ENCODE measurements at regions not wholly inside any gene's neighbourhood (a gene's known extent, or its start where the extent isn't known, plus 50 kb on each side); places are given as distances from the start of the nearest gene placed in this dataset.
"Not testable (repeated sequence)": the region's sequence is repeated elsewhere in the genome, so short reads cannot be mapped to it uniquely, and the experiment has no call there.

GRCh38 chr21:24419641-24420040, 1187.6 kb downstream of the MRPL39 start:
- H3K4me1 Mint-ChIP-seq (ENCODE audit: low read depth in 2 of 2); DNase-seq (ENCODE audit: low spot score); H3K27ac Mint-ChIP-seq; H3K9me3 Mint-ChIP-seq; H3K27me3 Mint-ChIP-seq; H3K4me3 Mint-ChIP-seq; ATAC-seq: not testable (repeated sequence)
- peaks cover 13% of the 10 kb centered on the region for H3K36me3 Mint-ChIP-seq

- H3K4me3 Mint-ChIP-seq: no peak overlapping the region
- no peak for ATAC-seq
- H3K27ac Mint-ChIP-seq: no peak overlapping the region
- DNase-seq (ENCODE audit: low spot score): no peak
- H3K4me1 Mint-ChIP-seq (ENCODE audit: low read depth in 2 of 2): no peaks in the 10 kb centered on the region
- H3K27me3 Mint-ChIP-seq: peaks cover 0 to 11% of the 10 kb centered on the region in 2 donors
- peaks cover 9% of the 10 kb centered on the region for H3K9me3 Mint-ChIP-seq
- peaks cover 13% of the 10 kb centered on the region for H3K36me3 Mint-ChIP-seq
Measured at GRCh38 chr21:24418671-24419070, 1188.6 kb downstream of the MRPL39 start.

GRCh38 chr21:24411429-24411828, 1195.9 kb downstream of the MRPL39 start:
- ATAC-seq (no peak), DNase-seq (ENCODE audit: low spot score) (no peak)
- H3K27me3 Mint-ChIP-seq: peaks cover 0 to 6% of the 10 kb centered on the region in 2 donors
- no peak overlapping the region for H3K4me3 Mint-ChIP-seq
- no peak overlapping the region for H3K27ac Mint-ChIP-seq
- H3K4me1 Mint-ChIP-seq (ENCODE audit: low read depth in 2 of 2): peaks cover 0 to 4% of the 10 kb centered on the region in 2 donors
- H3K36me3 Mint-ChIP-seq: no peaks in the 10 kb centered on the region
- H3K9me3 Mint-ChIP-seq: peaks cover 2% of the 10 kb centered on the region

- Mint-ChIP-seq H3K4me3 (no peak overlapping the region), H3K36me3 (no peaks in the 10 kb centered on the region), H3K4me1 (ENCODE audit: low read depth in 2 of 2) (no peaks in the 10 kb centered on the region), H3K27ac (no peak overlapping the region), H3K9me3 (peaks cover 3% of the 10 kb centered on the region), H3K27me3 (peaks cover 3 to 9% of the 10 kb centered on the region in 2 donors)
- ATAC-seq (no peak), DNase-seq (ENCODE audit: low spot score) (no peak)
Measured at GRCh38 chr21:24403221-24403620, 1204.1 kb downstream of the MRPL39 start.

- ATAC-seq: no peak
- no peaks in the 10 kb centered on the region for H3K4me1 Mint-ChIP-seq (ENCODE audit: low read depth in 2 of 2)
- peaks cover 0 to 2% of the 10 kb centered on the region in 2 donors for H3K27me3 Mint-ChIP-seq
- H3K4me3 Mint-ChIP-seq: no peak overlapping the region
- H3K27ac Mint-ChIP-seq: no peak overlapping the region
- no peaks in the 10 kb centered on the region for H3K9me3 Mint-ChIP-seq
- no peaks in the 10 kb centered on the region for H3K36me3 Mint-ChIP-seq
- DNase-seq (ENCODE audit: low spot score): no peak
Measured at GRCh38 chr21:24395320-24395923, 1211.9 kb downstream of the MRPL39 start.

GRCh38 chr21:24375201-24375600, 1232.1 kb downstream of the MRPL39 start:
- Mint-ChIP-seq H3K4me3 (no peak overlapping the region), H3K9me3 (peaks cover 4% of the 10 kb centered on the region), H3K27ac (no peak overlapping the region), H3K36me3 (no peaks in the 10 kb centered on the region), H3K27me3 (no peaks in the 10 kb centered on the region), H3K4me1 (ENCODE audit: low read depth in 2 of 2) (no peaks in the 10 kb centered on the region)
- DNase-seq (ENCODE audit: low spot score) (no peak), ATAC-seq (peak in 1 of 2 donors; percentile 53)

- DNase-seq (ENCODE audit: low spot score) (no peak), ATAC-seq (no peak)
- Mint-ChIP-seq H3K36me3 (no peaks in the 10 kb centered on the region), H3K4me3 (no peak overlapping the region), H3K9me3 (peaks cover 4% of the 10 kb centered on the region), H3K27ac (no peak overlapping the region), H3K4me1 (ENCODE audit: low read depth in 2 of 2) (no peaks in the 10 kb centered on the region), H3K27me3 (no peaks in the 10 kb centered on the region)
Measured at GRCh38 chr21:24372506-24372905, 1234.8 kb downstream of the MRPL39 start.

- DNase-seq (ENCODE audit: low spot score) (no peak), ATAC-seq (no peak)
- H3K27me3 Mint-ChIP-seq: no peaks in the 10 kb centered on the region
- H3K4me1 Mint-ChIP-seq (ENCODE audit: low read depth in 2 of 2): no peaks in the 10 kb centered on the region
- no peaks in the 10 kb centered on the region for H3K36me3 Mint-ChIP-seq
- H3K4me3 Mint-ChIP-seq: no peak overlapping the region
- H3K9me3 Mint-ChIP-seq: peaks cover 4% of the 10 kb centered on the region
- H3K27ac Mint-ChIP-seq: no peak overlapping the region
Measured at GRCh38 chr21:24369746-24370145, 1237.5 kb downstream of the MRPL39 start.

GRCh38 chr21:24369278-24369677, 1238.0 kb downstream of the MRPL39 start:
- DNase-seq (ENCODE audit: low spot score): no peak
- ATAC-seq: no peak
- Mint-ChIP-seq H3K27ac (no peak overlapping the region), H3K9me3 (no peaks in the 10 kb centered on the region), H3K36me3 (no peaks in the 10 kb centered on the region), H3K4me1 (ENCODE audit: low read depth in 2 of 2) (no peaks in the 10 kb centered on the region), H3K4me3 (no peak overlapping the region), H3K27me3 (no peaks in the 10 kb centered on the region)

GRCh38 chr21:24367936-24368335, 1239.3 kb downstream of the MRPL39 start:
- ATAC-seq: no peak
- no peaks in the 10 kb centered on the region for H3K36me3 Mint-ChIP-seq
- no peaks in the 10 kb centered on the region for H3K9me3 Mint-ChIP-seq
- H3K4me3 Mint-ChIP-seq: no peak overlapping the region
- no peak for DNase-seq (ENCODE audit: low spot score)
- no peaks in the 10 kb centered on the region for H3K4me1 Mint-ChIP-seq (ENCODE audit: low read depth in 2 of 2)
- no peaks in the 10 kb centered on the region for H3K27me3 Mint-ChIP-seq
- no peak overlapping the region for H3K27ac Mint-ChIP-seq

- no peak for DNase-seq (ENCODE audit: low spot score)
- Mint-ChIP-seq H3K4me3 (no peak overlapping the region), H3K9me3 (peaks cover 7% of the 10 kb centered on the region), H3K27me3 (no peaks in the 10 kb centered on the region), H3K27ac (no peak overlapping the region), H3K4me1 (ENCODE audit: low read depth in 2 of 2) (no peaks in the 10 kb centered on the region), H3K36me3 (no peaks in the 10 kb centered on the region)
- ATAC-seq: no peak
Measured at GRCh38 chr21:24353492-24353891, 1253.8 kb downstream of the MRPL39 start.

GRCh38 chr21:24339406-24339805, 1267.9 kb downstream of the MRPL39 start:
- DNase-seq (ENCODE audit: low spot score): no peak

GRCh38 chr21:24336491-24336890, 1270.8 kb downstream of the MRPL39 start:
- H3K36me3 Mint-ChIP-seq: no peaks in the 10 kb centered on the region
- DNase-seq (ENCODE audit: low spot score) (no peak), ATAC-seq (no peak)
- no peak overlapping the region for H3K27ac Mint-ChIP-seq
- no peak overlapping the region for H3K4me3 Mint-ChIP-seq
- no peaks in the 10 kb centered on the region for H3K4me1 Mint-ChIP-seq (ENCODE audit: low read depth in 2 of 2)
- H3K27me3 Mint-ChIP-seq: no peaks in the 10 kb centered on the region
- peaks cover 7% of the 10 kb centered on the region for H3K9me3 Mint-ChIP-seq

More at GRCh38 chr21:24339406-24339805, 1267.9 kb downstream of the MRPL39 start:
- no peaks in the 10 kb centered on the region for H3K27me3 Mint-ChIP-seq
- no peaks in the 10 kb centered on the region for H3K36me3 Mint-ChIP-seq
- H3K4me3 Mint-ChIP-seq: no peak overlapping the region
- no peak overlapping the region for H3K27ac Mint-ChIP-seq
- ATAC-seq: no peak
- H3K9me3 Mint-ChIP-seq: peaks cover 4% of the 10 kb centered on the region
- no peaks in the 10 kb centered on the region for H3K4me1 Mint-ChIP-seq (ENCODE audit: low read depth in 2 of 2)

GRCh38 chr21:24323536-24323935, 1283.7 kb downstream of the MRPL39 start:
- no peaks in the 10 kb centered on the region for H3K36me3 Mint-ChIP-seq
- H3K4me1 Mint-ChIP-seq (ENCODE audit: low read depth in 2 of 2): no peaks in the 10 kb centered on the region
- H3K27me3 Mint-ChIP-seq: no peaks in the 10 kb centered on the region
- H3K27ac Mint-ChIP-seq: no peak overlapping the region
- no peak for DNase-seq (ENCODE audit: low spot score)
- peaks cover 4% of the 10 kb centered on the region for H3K9me3 Mint-ChIP-seq
- H3K4me3 Mint-ChIP-seq: no peak overlapping the region
- no peak for ATAC-seq

GRCh38 chr21:24316277-24316922, 1290.9 kb downstream of the MRPL39 start:
- no peak overlapping the region for H3K27ac Mint-ChIP-seq
- H3K4me1 Mint-ChIP-seq (ENCODE audit: low read depth in 2 of 2): no peaks in the 10 kb centered on the region
- H3K9me3 Mint-ChIP-seq: peaks cover 7% of the 10 kb centered on the region
- no peak for DNase-seq (ENCODE audit: low spot score)
- no peak overlapping the region for H3K4me3 Mint-ChIP-seq
- no peaks in the 10 kb centered on the region for H3K36me3 Mint-ChIP-seq
- no peak for ATAC-seq
- no peaks in the 10 kb centered on the region for H3K27me3 Mint-ChIP-seq
